GM13977 (cell line): ENCODE measurements at regions not wholly inside any gene's neighbourhood (a gene's known extent, or its start where the extent isn't known, plus 50 kb on each side); places are given as distances from the start of the nearest gene placed in this dataset.
"Not testable (repeated sequence)": the region's sequence is repeated elsewhere in the genome, so short reads cannot be mapped to it uniquely, and the experiment has no call there.

ENCODE experiments used
- DNase-seq: peaks from one replicate; pipeline ENCODE4 v3.0.0; 2012; ENCODE audit warnings: low spot score
- in situ Hi-C: fragments of 300-500 bp; cut with MboI; formaldehyde crosslinking; loops from one replicate; pipeline ENCODE4 v1.12.0; 2022; ENCODE audit warnings: low sequenced_read_pairs, low pct_unique_long_range_greater_than_20kb, mixed read lengths, inconsistent platforms; ENCODE audit not compliant: unreplicated experiment
- TF ChIP-seq, protein P1 (sequence below): IDR thresholded peaks from 2 replicates; pipeline ENCODE4 v1.5.1; 2012; ENCODE audit warnings: mild to moderate bottlenecking, control low read depth; ENCODE audit not compliant: insufficient read depth; ENCODE audit errors: extremely low read depth, missing control alignments

DNA sequence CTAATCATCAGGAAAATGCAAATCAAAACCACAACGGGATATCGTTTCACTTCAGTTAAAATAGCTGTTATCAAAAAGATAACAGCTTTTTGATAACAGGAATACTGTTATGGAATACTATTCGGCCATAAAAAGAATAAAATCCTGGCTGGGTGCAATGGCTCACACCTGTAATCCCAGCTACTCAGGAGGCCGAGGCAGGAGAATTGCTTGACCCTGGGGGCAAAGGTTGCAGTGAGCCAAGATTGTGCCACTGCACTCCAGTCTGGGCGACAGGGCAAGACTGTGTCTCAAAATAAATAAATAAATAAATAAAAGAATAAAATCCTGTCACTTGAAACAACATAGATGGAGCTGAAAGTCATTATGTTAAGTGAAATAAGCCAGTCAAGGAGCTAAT lies 178.1 kb upstream of the TSC22D2 start:
- TF ChIP-seq, protein P1, sequence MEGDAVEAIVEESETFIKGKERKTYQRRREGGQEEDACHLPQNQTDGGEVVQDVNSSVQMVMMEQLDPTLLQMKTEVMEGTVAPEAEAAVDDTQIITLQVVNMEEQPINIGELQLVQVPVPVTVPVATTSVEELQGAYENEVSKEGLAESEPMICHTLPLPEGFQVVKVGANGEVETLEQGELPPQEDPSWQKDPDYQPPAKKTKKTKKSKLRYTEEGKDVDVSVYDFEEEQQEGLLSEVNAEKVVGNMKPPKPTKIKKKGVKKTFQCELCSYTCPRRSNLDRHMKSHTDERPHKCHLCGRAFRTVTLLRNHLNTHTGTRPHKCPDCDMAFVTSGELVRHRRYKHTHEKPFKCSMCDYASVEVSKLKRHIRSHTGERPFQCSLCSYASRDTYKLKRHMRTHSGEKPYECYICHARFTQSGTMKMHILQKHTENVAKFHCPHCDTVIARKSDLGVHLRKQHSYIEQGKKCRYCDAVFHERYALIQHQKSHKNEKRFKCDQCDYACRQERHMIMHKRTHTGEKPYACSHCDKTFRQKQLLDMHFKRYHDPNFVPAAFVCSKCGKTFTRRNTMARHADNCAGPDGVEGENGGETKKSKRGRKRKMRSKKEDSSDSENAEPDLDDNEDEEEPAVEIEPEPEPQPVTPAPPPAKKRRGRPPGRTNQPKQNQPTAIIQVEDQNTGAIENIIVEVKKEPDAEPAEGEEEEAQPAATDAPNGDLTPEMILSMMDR = no peak
- DNase-seq = no peak
- in situ Hi-C loops = no loop called here

DNA sequence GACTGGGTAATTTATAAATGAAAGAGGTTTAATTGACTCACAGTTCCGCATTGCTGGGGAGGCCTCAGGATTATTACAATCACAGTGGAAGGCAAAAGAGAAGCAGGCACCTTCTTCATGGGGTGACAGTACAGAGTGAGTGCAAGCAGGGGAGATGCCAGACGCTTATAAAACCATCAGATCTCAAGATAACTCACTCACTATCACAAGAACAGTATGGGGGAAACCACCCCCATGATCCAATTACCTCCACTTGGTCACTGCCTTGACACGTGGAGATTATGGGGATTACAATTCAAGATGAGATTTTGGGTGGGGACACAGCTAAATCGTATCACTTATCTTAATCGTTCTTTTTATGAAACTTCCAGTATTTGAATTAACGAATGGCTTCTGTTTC lies 179.5 kb upstream of the TSC22D2 start:
- in situ Hi-C loops, DNase-seq: not testable (repeated sequence)

DNA sequence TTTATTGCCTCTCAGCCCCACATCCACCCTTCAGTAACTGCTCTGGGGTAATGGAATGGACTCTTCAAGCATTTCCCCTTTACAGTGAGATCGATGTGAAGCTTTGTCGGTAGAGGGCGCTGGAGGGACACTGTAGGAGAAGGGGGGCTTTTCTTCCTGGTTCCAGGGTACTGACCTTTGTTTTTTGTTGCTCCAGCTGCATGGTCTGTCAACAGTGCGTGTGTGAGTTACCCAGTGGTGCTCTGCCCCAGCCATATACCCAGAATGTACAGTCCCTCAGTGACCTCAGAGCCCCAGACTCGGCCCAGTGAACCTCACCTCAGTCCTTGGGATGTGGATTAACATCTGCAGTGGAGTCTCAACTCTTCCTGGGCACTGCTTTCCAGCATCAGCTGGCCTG lies 180.3 kb upstream of the TSC22D2 start:
- TF ChIP-seq, protein P1 = peak; percentile 76
- in situ Hi-C loops = no loop called here
- DNase-seq = peak; percentile 55

DNA sequence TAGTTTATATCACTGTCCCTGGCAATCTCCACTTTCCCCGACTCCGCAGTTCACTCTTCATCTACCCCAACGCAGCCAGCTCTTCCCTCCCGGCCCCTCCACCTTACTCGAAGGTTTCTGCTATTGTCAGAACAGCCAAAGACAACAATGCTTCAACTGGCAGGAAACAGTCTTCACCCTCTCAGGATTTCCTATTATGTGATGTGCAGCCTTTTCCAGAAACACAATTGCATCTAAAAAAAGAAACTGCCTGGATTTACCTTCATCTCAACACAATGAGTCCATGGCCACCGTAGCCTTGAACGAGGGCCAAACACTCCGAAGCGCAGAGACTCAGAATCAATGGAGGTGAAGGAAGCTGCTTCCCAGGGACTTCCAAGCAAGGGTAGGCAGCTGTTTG lies 182.1 kb upstream of the TSC22D2 start:
- no peak for DNase-seq
- in situ Hi-C loops = no loop called here
- TF ChIP-seq, protein P1 = no peak

DNA sequence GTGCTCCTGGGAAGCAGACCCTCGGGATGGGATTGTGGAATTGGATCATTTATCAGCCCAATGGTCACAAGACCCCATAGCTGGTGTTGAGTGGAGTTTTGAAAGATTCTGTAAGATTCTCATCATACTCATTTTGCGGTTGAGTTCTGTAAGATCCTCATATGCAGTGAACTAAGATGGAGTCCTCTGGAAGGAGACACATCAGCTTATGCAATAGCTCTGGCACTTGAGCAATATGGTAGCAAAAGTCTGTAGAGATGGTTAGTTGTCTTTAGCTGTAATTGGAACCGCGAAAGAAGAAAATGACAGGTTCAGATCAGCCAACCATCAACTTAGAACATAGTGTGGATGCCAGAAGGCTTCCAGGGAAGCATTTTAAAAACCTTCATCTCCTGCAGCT lies 184.5 kb upstream of the TSC22D2 start:
- in situ Hi-C loops = no loop called here
- DNase-seq = no peak
- TF ChIP-seq, protein P1 = no peak

DNA sequence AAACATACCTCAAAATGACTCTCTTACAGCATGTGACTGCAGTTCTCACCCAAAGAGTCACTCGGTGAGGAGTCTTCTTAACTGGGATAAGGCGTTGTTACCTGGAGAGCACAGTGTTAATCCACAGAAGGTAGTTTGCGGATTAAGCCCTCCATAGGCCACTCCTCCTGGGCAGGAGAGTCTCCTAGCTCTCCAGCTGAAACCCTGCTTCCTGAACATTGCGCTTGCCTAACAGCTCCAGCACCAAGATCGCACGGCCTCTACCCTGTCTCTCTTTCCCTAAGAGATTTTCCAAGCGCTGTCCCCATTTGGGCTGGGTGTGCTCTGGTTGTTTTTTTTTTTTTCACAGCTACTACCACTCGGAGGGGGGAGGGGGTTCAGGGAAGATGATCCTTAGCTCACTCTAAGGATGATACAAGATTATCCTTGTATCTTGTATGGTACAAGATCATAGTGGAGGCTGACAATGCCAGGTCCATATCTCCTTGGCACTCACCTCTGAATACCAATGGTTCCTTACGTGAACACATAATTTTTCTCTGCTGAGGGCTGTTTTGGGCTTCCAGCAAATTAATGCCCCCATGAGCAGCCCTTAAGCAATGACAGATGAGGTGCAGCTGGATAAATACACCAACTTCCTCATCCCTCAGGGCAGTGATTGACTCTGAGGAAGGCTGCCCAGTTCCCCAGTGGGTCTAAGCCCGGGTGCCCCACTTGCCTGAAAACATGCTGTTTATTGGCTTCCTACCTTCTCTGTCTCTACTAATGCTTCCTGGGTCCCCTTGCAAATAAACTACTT lies 185.2 kb upstream of the TSC22D2 start:
- in situ Hi-C loops = no loop called here
- TF ChIP-seq, protein P1 = no peak

DNA sequence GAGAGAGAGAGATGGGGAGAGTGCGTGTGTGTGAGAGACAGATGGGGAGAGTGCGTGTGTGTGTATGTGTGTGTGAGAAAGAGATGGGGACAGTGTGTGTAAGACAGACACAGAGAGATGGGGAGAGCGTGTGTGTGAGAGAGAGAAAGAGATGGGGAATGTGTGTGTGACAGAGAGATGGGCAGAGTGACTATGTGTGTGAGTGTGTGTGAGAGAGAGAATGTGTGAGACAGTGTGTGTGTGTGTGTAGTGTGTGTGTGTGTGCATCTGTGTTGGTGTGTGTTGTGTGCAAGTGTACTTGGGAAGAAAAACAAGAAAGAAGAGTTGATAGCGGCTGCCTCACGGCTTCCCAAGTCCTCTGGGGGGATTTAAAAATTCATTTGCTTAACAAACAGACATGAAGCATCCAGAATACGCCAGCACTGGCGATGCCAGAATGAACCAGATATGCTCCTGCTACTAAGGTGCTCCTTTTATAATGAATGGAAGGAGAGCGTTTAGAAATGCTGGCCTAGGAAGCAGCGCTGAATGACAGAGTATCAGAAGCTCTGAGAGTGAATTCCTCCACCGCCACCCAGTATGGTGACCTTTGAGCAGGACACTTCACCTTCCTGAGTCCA lies 186.1 kb upstream of the TSC22D2 start:
- no peak for DNase-seq
- TF ChIP-seq, protein P1 = no peak
- in situ Hi-C loops = no loop called here

More for the DNA sequence above, 185.2 kb upstream of the TSC22D2 start:
- DNase-seq = no peak
